ENCODE measurements at regions not wholly inside any gene's neighbourhood (a gene's known extent, or its start where the extent isn't known, plus 50 kb on each side); places are given as distances from the start of the nearest gene placed in this dataset.

DNA sequence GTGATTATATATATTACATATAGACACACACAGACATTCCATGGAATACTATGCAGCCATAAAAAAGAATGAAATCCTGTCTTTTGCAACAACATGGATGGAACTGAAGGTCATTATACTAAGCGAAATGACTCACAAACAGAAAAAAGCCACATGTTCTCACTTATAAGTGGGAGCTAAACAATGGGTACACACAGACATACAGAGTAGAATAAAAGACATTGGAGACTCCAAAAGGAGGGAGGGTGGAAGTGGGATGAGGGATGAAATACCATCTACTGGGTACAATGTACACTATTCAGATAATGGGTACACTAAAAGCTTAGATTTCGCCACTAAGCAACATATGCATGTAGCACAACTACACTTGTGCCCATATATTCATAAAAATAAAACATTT is 170.0 kb upstream of the RGMB start:
- H3K27me3 Mint-ChIP-seq: no peaks in the 10 kb centered on the region
- H3K4me1 Mint-ChIP-seq: no peaks in the 10 kb centered on the region
- no peak for ATAC-seq (replicated peaks)
- peaks cover 8% of the 10 kb centered on the region for H3K9me3 Mint-ChIP-seq
- H3K4me3 Mint-ChIP-seq: no peak overlapping the region
- H3K36me3 Mint-ChIP-seq (ENCODE audit: low read depth): no peaks in the 10 kb centered on the region
- no peak overlapping the region for H3K27ac Mint-ChIP-seq

DNA sequence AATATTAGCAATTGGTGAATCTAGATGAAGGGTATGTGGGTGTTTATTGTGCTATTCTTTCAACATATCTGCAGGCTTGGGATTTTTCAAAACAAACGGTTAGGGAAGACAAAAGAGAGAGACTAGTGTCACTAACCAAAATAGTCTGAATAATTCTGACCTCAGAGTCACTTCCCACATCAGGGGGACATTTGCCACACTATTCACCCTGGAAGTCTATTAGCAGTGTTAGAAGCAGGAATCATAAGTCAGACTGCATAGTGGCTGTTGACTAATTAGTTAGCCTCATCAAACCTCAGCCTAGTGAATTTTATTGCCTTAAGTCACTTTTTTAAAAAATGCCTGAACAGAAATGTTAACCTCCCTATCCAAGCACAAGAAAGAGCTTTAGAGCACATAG is 169.2 kb upstream of the RGMB start:
- H3K9me3 Mint-ChIP-seq: peaks cover 8% of the 10 kb centered on the region
- no peaks in the 10 kb centered on the region for H3K27me3 Mint-ChIP-seq
- no peak overlapping the region for H3K4me3 Mint-ChIP-seq
- H3K4me1 Mint-ChIP-seq: no peaks in the 10 kb centered on the region
- no peaks in the 10 kb centered on the region for H3K36me3 Mint-ChIP-seq (ENCODE audit: low read depth)
- ATAC-seq (replicated peaks): no peak
- H3K27ac Mint-ChIP-seq: no peak overlapping the region

GRCh38 chr5:98604721-98605425 is 168.6 kb upstream of the RGMB start:
- H3K27me3 Mint-ChIP-seq: peaks cover under 1% of the 10 kb centered on the region
- H3K36me3 Mint-ChIP-seq (ENCODE audit: low read depth): no peaks in the 10 kb centered on the region
- H3K4me3 Mint-ChIP-seq: no peak overlapping the region
- H3K27ac Mint-ChIP-seq: no peak overlapping the region
- H3K4me1 Mint-ChIP-seq: no peaks in the 10 kb centered on the region
- ATAC-seq (replicated peaks): no peak
- H3K9me3 Mint-ChIP-seq: peaks cover 7% of the 10 kb centered on the region

DNA sequence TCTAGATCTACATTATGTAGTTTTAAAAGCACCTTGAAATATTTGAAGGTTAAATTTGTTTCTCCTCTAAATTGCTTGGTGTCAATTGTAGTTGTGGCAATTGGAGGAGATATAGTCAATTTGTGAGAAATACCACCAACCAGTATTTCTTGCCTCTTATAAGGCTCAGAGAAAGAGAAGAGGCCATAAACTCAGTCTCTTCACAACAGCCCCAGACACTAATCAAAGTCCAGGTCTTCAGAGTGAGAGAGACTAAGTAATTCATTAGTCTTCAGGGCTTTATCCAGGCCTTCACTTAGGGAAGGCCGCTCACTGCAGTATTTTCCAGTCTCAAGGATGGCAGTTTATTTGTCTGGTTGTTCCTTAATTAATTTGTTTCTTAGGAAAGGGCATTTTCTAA is 168.0 kb upstream of the RGMB start:
- H3K27ac Mint-ChIP-seq: no peak overlapping the region
- no peak for ATAC-seq (replicated peaks)
- H3K9me3 Mint-ChIP-seq: peaks cover 3% of the 10 kb centered on the region
- H3K4me1 Mint-ChIP-seq: no peaks in the 10 kb centered on the region
- H3K36me3 Mint-ChIP-seq (ENCODE audit: low read depth): no peaks in the 10 kb centered on the region
- no peak overlapping the region for H3K4me3 Mint-ChIP-seq
- peaks cover 6% of the 10 kb centered on the region for H3K27me3 Mint-ChIP-seq

- no peak for ATAC-seq (replicated peaks)
Measured at GRCh38 chr5:98606961-98607360, 166.5 kb upstream of the RGMB start.

GRCh38 chr5:98608052-98608451 is 165.4 kb upstream of the RGMB start:
- H3K27ac Mint-ChIP-seq: no peak overlapping the region
- H3K36me3 Mint-ChIP-seq (ENCODE audit: low read depth): no peaks in the 10 kb centered on the region
- no peak overlapping the region for H3K4me3 Mint-ChIP-seq
- no peak for ATAC-seq (replicated peaks)
- H3K4me1 Mint-ChIP-seq: no peaks in the 10 kb centered on the region
- no peaks in the 10 kb centered on the region for H3K9me3 Mint-ChIP-seq
- H3K27me3 Mint-ChIP-seq: peaks cover 10% of the 10 kb centered on the region

More at GRCh38 chr5:98606961-98607360, 166.5 kb upstream of the RGMB start:
- peaks cover 3% of the 10 kb centered on the region for H3K9me3 Mint-ChIP-seq
- H3K27me3 Mint-ChIP-seq: peaks cover 10% of the 10 kb centered on the region
- H3K4me1 Mint-ChIP-seq: no peaks in the 10 kb centered on the region
- H3K36me3 Mint-ChIP-seq (ENCODE audit: low read depth): no peaks in the 10 kb centered on the region
- H3K4me3 Mint-ChIP-seq: no peak overlapping the region
- no peak overlapping the region for H3K27ac Mint-ChIP-seq

GRCh38 chr5:98614341-98614740 is 159.1 kb upstream of the RGMB start:
- no peak for ATAC-seq (replicated peaks)
- no peaks in the 10 kb centered on the region for H3K36me3 Mint-ChIP-seq (ENCODE audit: low read depth)
- H3K4me3 Mint-ChIP-seq: no peak overlapping the region
- peaks cover 10% of the 10 kb centered on the region for H3K27me3 Mint-ChIP-seq
- no peak overlapping the region for H3K27ac Mint-ChIP-seq
- H3K4me1 Mint-ChIP-seq: no peaks in the 10 kb centered on the region
- H3K9me3 Mint-ChIP-seq: no peaks in the 10 kb centered on the region

DNA sequence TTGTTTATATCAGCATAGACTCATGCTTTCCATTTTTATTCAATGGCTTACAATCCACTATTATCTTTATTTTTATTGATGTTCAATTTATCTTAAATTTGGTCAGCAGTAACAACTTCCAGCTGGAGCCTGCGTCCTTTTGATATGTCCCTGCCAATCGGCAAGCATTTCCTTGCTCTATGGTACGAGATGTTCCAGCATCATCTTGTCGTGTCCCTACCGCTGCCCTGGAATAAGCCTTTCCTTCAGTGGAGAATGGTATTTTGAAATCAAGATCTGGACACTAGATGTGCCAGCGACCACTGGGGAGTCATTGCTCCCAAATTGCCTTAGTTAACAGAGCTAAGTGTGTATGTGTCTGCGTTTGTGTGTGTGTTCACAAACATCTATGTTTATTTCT is 151.6 kb upstream of the RGMB start:
- Mint-ChIP-seq H3K4me1 (no peaks in the 10 kb centered on the region), H3K9me3 (no peaks in the 10 kb centered on the region), H3K4me3 (no peak overlapping the region), H3K27ac (no peak overlapping the region), H3K36me3 (ENCODE audit: low read depth) (no peaks in the 10 kb centered on the region), H3K27me3 (peaks cover 8% of the 10 kb centered on the region)
- ATAC-seq (replicated peaks): no peak

- ATAC-seq (replicated peaks): no peak
- Mint-ChIP-seq H3K27me3 (peaks cover 8% of the 10 kb centered on the region), H3K27ac (no peak overlapping the region), H3K9me3 (no peaks in the 10 kb centered on the region), H3K36me3 (ENCODE audit: low read depth) (no peaks in the 10 kb centered on the region), H3K4me1 (no peaks in the 10 kb centered on the region), H3K4me3 (no peak overlapping the region)
Measured at GRCh38 chr5:98624145-98624880, 149.2 kb upstream of the RGMB start.

DNA sequence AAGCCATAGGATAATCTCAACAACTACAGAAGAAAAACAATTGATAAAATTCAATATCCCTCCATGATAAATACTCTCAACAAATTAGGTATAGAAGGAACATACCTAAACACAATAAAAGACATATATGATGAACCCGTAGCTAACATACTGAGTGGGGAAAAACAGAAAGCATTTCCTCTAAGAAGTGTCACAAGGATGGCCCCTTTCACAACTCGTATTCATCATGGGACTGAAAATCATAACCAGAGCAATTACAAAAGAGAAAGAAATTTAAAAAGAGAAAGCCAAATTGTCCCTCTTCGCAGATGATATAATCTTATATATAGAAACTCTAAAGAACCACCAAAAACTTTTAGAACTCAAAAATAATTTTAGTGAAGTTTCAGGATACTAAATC is 146.3 kb upstream of the RGMB start:
- no peak overlapping the region for H3K4me3 Mint-ChIP-seq
- no peaks in the 10 kb centered on the region for H3K4me1 Mint-ChIP-seq
- peaks cover 6% of the 10 kb centered on the region for H3K27me3 Mint-ChIP-seq
- H3K9me3 Mint-ChIP-seq: no peaks in the 10 kb centered on the region
- no peaks in the 10 kb centered on the region for H3K36me3 Mint-ChIP-seq (ENCODE audit: low read depth)
- no peak overlapping the region for H3K27ac Mint-ChIP-seq
- ATAC-seq (replicated peaks): no peak

DNA sequence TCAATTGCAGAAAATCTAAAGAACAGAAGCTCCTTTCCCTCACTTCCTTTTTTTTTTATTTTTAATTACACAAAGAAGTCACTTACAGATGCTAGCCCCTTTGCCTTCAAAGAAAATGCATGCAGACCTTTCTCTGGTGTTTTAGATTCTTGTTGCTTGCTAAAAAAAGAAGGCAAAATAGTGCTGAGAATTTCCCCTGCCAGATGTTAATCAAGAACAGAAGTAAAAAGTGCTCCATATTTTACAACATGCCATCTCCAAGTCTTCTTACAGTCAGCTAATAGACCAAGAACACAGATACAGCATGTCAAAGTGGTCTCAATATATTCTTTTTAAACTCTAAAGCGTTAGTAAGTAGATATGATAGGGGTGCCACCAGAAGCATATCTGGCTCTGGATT is 142.8 kb upstream of the RGMB start:
- ATAC-seq (replicated peaks): no peak
- no peaks in the 10 kb centered on the region for H3K27me3 Mint-ChIP-seq

GRCh38 chr5:98631311-98632054 is 142.0 kb upstream of the RGMB start:
- no peaks in the 10 kb centered on the region for H3K4me1 Mint-ChIP-seq
- H3K9me3 Mint-ChIP-seq: no peaks in the 10 kb centered on the region
- no peak overlapping the region for H3K4me3 Mint-ChIP-seq
- H3K36me3 Mint-ChIP-seq (ENCODE audit: low read depth): no peaks in the 10 kb centered on the region
- no peak for ATAC-seq (replicated peaks)
- no peak overlapping the region for H3K27ac Mint-ChIP-seq
- H3K27me3 Mint-ChIP-seq: no peaks in the 10 kb centered on the region

More for the DNA sequence above, 142.8 kb upstream of the RGMB start:
- no peak overlapping the region for H3K4me3 Mint-ChIP-seq
- no peaks in the 10 kb centered on the region for H3K4me1 Mint-ChIP-seq
- no peaks in the 10 kb centered on the region for H3K36me3 Mint-ChIP-seq (ENCODE audit: low read depth)
- no peaks in the 10 kb centered on the region for H3K9me3 Mint-ChIP-seq
- no peak overlapping the region for H3K27ac Mint-ChIP-seq

GRCh38 chr5:98635656-98636055 is 137.8 kb upstream of the RGMB start:
- no peak overlapping the region for H3K4me3 Mint-ChIP-seq
- H3K36me3 Mint-ChIP-seq (ENCODE audit: low read depth): no peaks in the 10 kb centered on the region
- no peaks in the 10 kb centered on the region for H3K9me3 Mint-ChIP-seq
- H3K4me1 Mint-ChIP-seq: no peaks in the 10 kb centered on the region
- peaks cover 4% of the 10 kb centered on the region for H3K27me3 Mint-ChIP-seq
- no peak overlapping the region for H3K27ac Mint-ChIP-seq
- ATAC-seq (replicated peaks): no peak

GRCh38 chr5:98637116-98637515 is 136.3 kb upstream of the RGMB start:
- no peaks in the 10 kb centered on the region for H3K9me3 Mint-ChIP-seq
- H3K36me3 Mint-ChIP-seq (ENCODE audit: low read depth): no peaks in the 10 kb centered on the region
- H3K4me3 Mint-ChIP-seq: no peak overlapping the region
- H3K4me1 Mint-ChIP-seq: no peaks in the 10 kb centered on the region
- ATAC-seq (replicated peaks): no peak
- peaks cover 4% of the 10 kb centered on the region for H3K27me3 Mint-ChIP-seq
- H3K27ac Mint-ChIP-seq: no peak overlapping the region

GRCh38 chr5:98637557-98637956 is 135.9 kb upstream of the RGMB start:
- H3K9me3 Mint-ChIP-seq: no peaks in the 10 kb centered on the region
- no peak overlapping the region for H3K27ac Mint-ChIP-seq
- H3K4me3 Mint-ChIP-seq: no peak overlapping the region
- no peak for ATAC-seq (replicated peaks)
- no peaks in the 10 kb centered on the region for H3K36me3 Mint-ChIP-seq (ENCODE audit: low read depth)
- H3K4me1 Mint-ChIP-seq: no peaks in the 10 kb centered on the region
- H3K27me3 Mint-ChIP-seq: peaks cover 4% of the 10 kb centered on the region

Data from activated T-helper 17 cell treated with anti-CD3 and anti-CD28 coated beads, Interleukin-2, amount 50 U/mL, for 72 hours (primary cell).